HL-60 (cell line): ENCODE measurements at regions not wholly inside any gene's neighbourhood (a gene's known extent, or its start where the extent isn't known, plus 50 kb on each side); places are given as distances from the start of the nearest gene placed in this dataset.
A peak's percentile ranks its signal among the peaks of the same experiment; 100 is the strongest.

Source experiments
- DNase-seq, 2 experiments: peaks; one replicate each; pipeline ENCODE4 v3.0.0-alpha.2; 2010 to 2020; ENCODE audit warnings: low read depth in 1 of 2, low spot score in 1 of 2
- H3K27ac ChIP-seq: fragments of 250-450 bp; sonication (Bioruptor Pico); replicated peaks from 2 replicates; pipeline ENCODE4 v1.5.1; 2020; ENCODE audit warnings: mild to moderate bottlenecking, moderate library complexity
- H3K27me3 ChIP-seq: fragments of 250-450 bp; sonication (Bioruptor Pico); 2 replicates; pipeline ENCODE4 v1.5.1; 2021; ENCODE audit warnings: mild to moderate bottlenecking, moderate library complexity; ENCODE audit not compliant: insufficient read depth, poor library complexity, severe bottlenecking
- H3K4me3 ChIP-seq: replicated peaks from 2 replicates; pipeline ENCODE4 v1.5.1; 2011; ENCODE audit warnings: mild to moderate bottlenecking, control low read depth, low read length; ENCODE audit not compliant: insufficient read depth
- CTCF ChIP-seq: IDR thresholded peaks from one replicate; pipeline ENCODE4 v1.5.1; 2011; ENCODE audit warnings: low read length, control low read depth, inconsistent platforms; ENCODE audit not compliant: insufficient read depth
- GABPA ChIP-seq: IDR thresholded peaks from 2 replicates; pipeline ENCODE4 v1.6.1; 2012; ENCODE audit warnings: low read depth
- POLR2AphosphoS5 ChIP-seq: IDR thresholded peaks from 2 replicates; pipeline ENCODE4 v1.6.1; 2012; ENCODE audit warnings: low read depth
- REST ChIP-seq: IDR thresholded peaks from 2 replicates; pipeline ENCODE4 v1.6.1; 2012; ENCODE audit warnings: low read depth; ENCODE audit not compliant: insufficient replicate concordance
- SPI1 ChIP-seq: IDR thresholded peaks from 2 replicates; pipeline ENCODE4 v1.6.1; 2012; ENCODE audit warnings: low read depth, mild to moderate bottlenecking, borderline replicate concordance

DNA sequence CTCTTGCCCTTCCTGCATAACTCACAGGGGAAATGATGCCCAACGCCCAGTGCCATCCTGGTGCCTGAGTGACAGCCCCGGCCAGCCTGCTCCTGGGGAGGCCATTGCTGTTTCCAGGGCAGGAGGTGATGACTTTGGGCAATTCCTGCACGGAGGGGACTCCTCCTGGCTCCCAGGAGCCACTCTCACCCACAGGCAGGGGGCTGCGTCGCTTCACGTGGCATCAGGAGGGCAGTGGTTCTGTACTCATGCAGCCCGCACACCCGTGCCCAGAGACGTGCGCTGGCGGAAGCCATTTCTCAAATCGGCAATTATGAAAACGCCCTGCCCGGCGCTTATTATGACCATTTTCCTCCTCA, 272.3 kb downstream of the CTTN start:
- Histone ChIP-seq H3K27ac (no peak overlapping the region), H3K4me3 (no peak overlapping the region), H3K27me3 (peaks cover 2% of the 10 kb centered on the region)
- TF ChIP-seq POLR2AphosphoS5, result no peak
- TF ChIP-seq SPI1, result no peak
- no peak for TF ChIP-seq CTCF
- no peak for TF ChIP-seq REST
- TF ChIP-seq GABPA, result no peak
- no peak for DNase-seq

DNA sequence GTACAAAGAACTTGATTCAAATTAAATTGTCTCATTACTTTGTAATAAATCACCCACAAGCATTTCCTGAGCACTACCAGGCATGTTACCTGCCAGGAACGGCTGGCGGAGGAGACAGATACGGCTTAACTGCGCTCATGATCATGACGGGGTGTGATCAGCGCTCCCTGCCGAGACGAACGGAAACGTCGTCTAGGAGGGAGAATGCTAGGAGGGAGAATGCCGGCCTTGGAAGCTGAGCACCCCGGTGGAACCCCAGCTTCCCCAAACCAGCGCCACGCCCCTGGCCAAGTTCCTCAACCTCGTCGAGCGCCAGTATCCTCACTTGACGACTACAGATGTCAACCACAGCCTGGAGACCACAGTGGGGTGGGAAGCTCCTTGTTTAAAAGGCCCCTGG, 272.8 kb downstream of the CTTN start:
- no peak overlapping the region for H3K27ac ChIP-seq
- no peak for TF ChIP-seq POLR2AphosphoS5
- TF ChIP-seq SPI1, result no peak
- DNase-seq, result peak; percentile 1 to 12
- H3K4me3 ChIP-seq, result no peak overlapping the region
- peaks cover 2% of the 10 kb centered on the region for H3K27me3 ChIP-seq

- Histone ChIP-seq H3K27me3 (peaks cover 2% of the 10 kb centered on the region), H3K4me3 (no peak overlapping the region), H3K27ac (no peak overlapping the region)
- DNase-seq, result no peak
- no peak for TF ChIP-seq REST
- TF ChIP-seq POLR2AphosphoS5, result no peak
- no peak for TF ChIP-seq SPI1
- TF ChIP-seq CTCF, result no peak
- TF ChIP-seq GABPA, result no peak
Measured at GRCh38 chr11:70671611-70672010, 273.3 kb downstream of the CTTN start.

DNA sequence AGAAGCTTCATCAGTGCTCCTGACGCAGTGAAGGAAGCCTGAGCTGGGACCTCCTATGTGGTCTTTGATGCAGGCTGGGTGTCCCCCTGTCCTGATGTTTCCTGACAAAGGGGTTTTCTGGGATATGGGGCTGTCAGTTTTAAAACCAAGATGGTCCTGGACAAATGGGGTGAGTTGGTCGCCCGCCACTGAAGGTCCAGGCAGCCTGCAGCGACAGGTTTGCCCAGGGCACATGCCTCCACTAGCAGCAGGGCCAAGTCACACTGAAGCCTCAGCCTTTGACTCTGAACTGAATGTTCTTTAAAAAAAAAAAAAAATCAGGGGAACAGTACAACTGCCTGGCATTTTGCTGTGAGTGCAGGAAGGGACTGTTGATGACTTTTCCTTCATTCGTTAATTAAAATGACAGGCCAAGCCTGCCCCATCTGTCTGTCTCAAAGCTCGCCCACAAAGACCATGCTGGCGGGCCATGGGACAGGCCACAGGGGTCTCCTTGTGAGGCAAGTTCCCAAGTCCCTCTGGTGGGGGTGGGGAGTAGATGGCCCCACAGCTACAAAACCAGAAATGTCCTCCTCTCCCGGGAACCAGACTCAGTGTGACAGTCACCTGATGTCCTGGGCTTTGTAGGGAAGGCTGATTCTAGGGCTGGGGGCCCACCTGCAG, 274.8 kb downstream of the CTTN start:
- no peak overlapping the region for H3K4me3 ChIP-seq
- no peak for DNase-seq
- H3K27ac ChIP-seq, result no peak overlapping the region
- no peak for TF ChIP-seq POLR2AphosphoS5
- no peak for TF ChIP-seq REST
- no peak for TF ChIP-seq CTCF
- H3K27me3 ChIP-seq, result peaks cover 2% of the 10 kb centered on the region
